ENCODE measurements at regions not wholly inside any gene's neighbourhood (a gene's known extent, or its start where the extent isn't known, plus 50 kb on each side); places are given as distances from the start of the nearest gene placed in this dataset.

GRCh38 chr17:72538443-72538842, 417.6 kb downstream of the SOX9 start:
- Histone ChIP-seq H3K27me3 (peaks cover 0 to 8% (median 0%) of the 10 kb centered on the region in 9 donors), H3K27ac (no peak overlapping the region), H3K9me3 (peaks cover 0 to 8% (median 0%) of the 10 kb centered on the region in 12 donors), H3K4me3 (no peak overlapping the region), H3K36me3 (no peaks in the 10 kb centered on the region), H3K4me1 (peaks cover 0 to 10% (median 3%) of the 10 kb centered on the region in 12 donors)
- ATAC-seq (no peak), DNase-seq (no peak)
- TF ChIP-seq CTCF (IDR thresholded peaks at IDR 0.05) (no peak), POLR2A (IDR thresholded peaks at IDR 0.05) (no peak)
- intact Hi-C loops (cut with DNase I): loop anchor here in 4 of 10 donors (5.0 to 10.0 kb wide), 6 partner anchors 416 to 1901 kb away; partner anchors contain the start of gene SOX9 (in 1 of the 4)
- 81 to 99% (median 84%) methylated on average over 5 of the region's 5 CpGs for WGBS, 4 donors

- 72 to 91% (median 83%) methylated on average over 10 to 13 of the region's 13 CpGs for WGBS, 4 donors
- TF ChIP-seq CTCF (IDR thresholded peaks at IDR 0.05): no peak
- no peak for TF ChIP-seq POLR2A (IDR thresholded peaks at IDR 0.05)
- DNase-seq (no peak), ATAC-seq (no peak)
- Histone ChIP-seq H3K27ac (no peak overlapping the region), H3K4me3 (no peak overlapping the region), H3K4me1 (peaks cover 0 to 10% (median 3%) of the 10 kb centered on the region in 12 donors), H3K36me3 (no peaks in the 10 kb centered on the region), H3K9me3 (peaks cover 0 to 7% (median 0%) of the 10 kb centered on the region in 12 donors), H3K27me3 (peaks cover 0 to 8% (median 0%) of the 10 kb centered on the region in 9 donors)
- intact Hi-C loops (cut with DNase I): loop anchor here in 4 of 10 donors (5.0 to 10.0 kb wide), 6 partner anchors 417 to 1902 kb away; partner anchors contain the start of gene SOX9 (in 1 of the 4)
Observed at GRCh38 chr17:72538901-72539352, 418.1 kb downstream of the SOX9 start.

GRCh38 chr17:72539981-72540897, 419.4 kb downstream of the SOX9 start:
- peak; percentile 61 to 90 (median 71) for DNase-seq
- ATAC-seq: peak; percentile 87 to 99 (median 92)
- H3K27me3 ChIP-seq: peaks cover 0 to 8% (median 0%) of the 10 kb centered on the region in 9 donors
- H3K27ac ChIP-seq: peak overlapping the region in 2 of 12 donors; percentile 47 to 57
- H3K9me3 ChIP-seq: peaks cover 0 to 6% (median 0%) of the 10 kb centered on the region in 12 donors
- TF ChIP-seq CTCF (IDR thresholded peaks at IDR 0.05) (peak; percentile 71 to 99 (median 86)), POLR2A (IDR thresholded peaks at IDR 0.05) (no peak)
- peaks cover 0 to 10% (median 3%) of the 10 kb centered on the region in 12 donors for H3K4me1 ChIP-seq
- no peaks in the 10 kb centered on the region for H3K36me3 ChIP-seq
- intact Hi-C loops (cut with DNase I): loop anchor here (1.0 to 10.0 kb wide), 22 partner anchors 345 to 1905 kb away; partner anchors contain the start of gene SOX9 (in 1 of the 10)
- 10 to 27% (median 11%) methylated on average over 27 to 50 of the region's 50 CpGs for WGBS, 4 donors
- peak overlapping the region in 7 of 12 donors; percentile 6 to 51 (median 33) for H3K4me3 ChIP-seq

- ATAC-seq (no peak), DNase-seq (no peak)
- Histone ChIP-seq H3K36me3 (no peaks in the 10 kb centered on the region), H3K27ac (no peak overlapping the region), H3K4me1 (peaks cover 0 to 10% (median 3%) of the 10 kb centered on the region in 12 donors), H3K27me3 (peaks cover 0 to 8% (median 0%) of the 10 kb centered on the region in 9 donors), H3K9me3 (peaks cover 0 to 6% (median 0%) of the 10 kb centered on the region in 12 donors), H3K4me3 (no peak overlapping the region)
- intact Hi-C loops (cut with DNase I): loop anchor here (5.0 to 10.0 kb wide), 11 partner anchors 348 to 1905 kb away; no protein-coding TSS in a partner anchor
- TF ChIP-seq CTCF (IDR thresholded peaks at IDR 0.05) (no peak), POLR2A (IDR thresholded peaks at IDR 0.05) (no peak)
- 81 to 87% (median 83%) methylated on average over 5 of the region's 5 CpGs for WGBS, 4 donors
Observed at GRCh38 chr17:72542317-72542716, 421.5 kb downstream of the SOX9 start.

All from heart left ventricle (tissue), 16 donors.